Thoracic aorta (tissue), 2 donors: ENCODE measurements at regions not wholly inside any gene's neighbourhood (a gene's known extent, or its start where the extent isn't known, plus 50 kb on each side); places are given as distances from the start of the nearest gene placed in this dataset.

Source experiments
- ATAC-seq: fragments of 150-250 bp; one replicate; pipeline ENCODE4 v1.8.0; 2017; ENCODE audit warnings: low read depth; ENCODE audit not compliant: insufficient number of reproducible peaks, low FRiP score
- DNase-seq: peaks from one replicate; pipeline ENCODE4 v3.0.0-alpha.2; 2020; ENCODE audit warnings: low spot score
- H3K27ac ChIP-seq, 2 donors: fragments of 200-600 bp; sonication (generic); 1 replicate in 1 of 2; 2 replicates in 1 of 2; pipeline ENCODE4 v1.5.1; 2016; ENCODE audit warnings: mild to moderate bottlenecking in 2 of 2, moderate library complexity in 2 of 2
- H3K27me3 ChIP-seq: fragments of 200-600 bp; sonication (generic); replicated peaks from 2 replicates; pipeline ENCODE4 v1.6.0; 2016; ENCODE audit warnings: mild to moderate bottlenecking; ENCODE audit not compliant: insufficient read depth
- H3K36me3 ChIP-seq: fragments of 200-600 bp; sonication (generic); one replicate; pipeline ENCODE4 v1.5.1; 2016
- H3K4me1 ChIP-seq, 2 donors: fragments of 200-600 bp; sonication (generic); 1 replicate in 1 of 2; 2 replicates in 1 of 2; pipeline versions ENCODE4 v1.5.1 to v1.6.0; 2016; ENCODE audit warnings: low read depth in 2 of 2, mild to moderate bottlenecking in 1 of 2; ENCODE audit not compliant: control insufficient read depth in 1 of 2
- H3K4me3 ChIP-seq: fragments of 200-600 bp; sonication (generic); 2 replicates; pipeline ENCODE4 v1.5.1; 2016; ENCODE audit warnings: mild to moderate bottlenecking
- H3K9me3 ChIP-seq: fragments of 200-600 bp; sonication (generic); 2 replicates; pipeline ENCODE4 v1.5.1; 2016
- CTCF ChIP-seq: fragments of 200-600 bp; sonication (generic); IDR thresholded peaks from one replicate; pipeline ENCODE4 v1.5.1; 2019; ENCODE audit warnings: antibody characterized with exemption

DNA sequence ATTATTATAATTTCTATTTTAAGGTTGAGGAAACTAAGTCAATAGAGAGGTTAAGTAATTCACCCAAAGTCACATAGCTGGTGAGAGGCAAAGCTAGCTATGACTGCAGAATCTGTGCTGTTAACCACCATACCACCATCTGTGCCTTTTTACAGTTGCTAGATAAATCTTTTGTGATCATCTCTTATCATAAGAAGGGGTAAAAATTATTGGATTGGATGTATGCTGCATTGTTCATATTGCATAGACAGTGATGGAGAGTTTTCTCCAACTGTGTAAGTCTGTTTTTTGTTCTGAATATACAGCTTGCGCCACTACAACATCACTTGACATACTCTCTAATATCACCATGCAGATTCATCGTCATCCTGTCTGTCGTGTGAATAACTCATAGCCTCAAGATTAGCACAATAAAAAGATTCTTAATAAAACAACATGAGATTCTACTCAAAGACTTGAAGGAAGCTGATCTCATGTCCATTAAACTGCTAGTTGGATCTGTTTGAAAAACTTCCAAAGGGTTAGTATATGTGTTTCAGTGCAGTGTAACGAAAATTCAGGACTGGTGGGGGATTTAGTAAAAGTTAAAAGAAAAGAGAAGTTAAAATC lies 495.9 kb downstream of the SPRY1 start:
- no peak overlapping the region for H3K4me3 ChIP-seq
- ATAC-seq, result no peak
- no peak for TF ChIP-seq CTCF
- H3K36me3 ChIP-seq, result no peaks in the 10 kb centered on the region
- no peaks in the 10 kb centered on the region for H3K27me3 ChIP-seq
- H3K4me1 ChIP-seq, result peaks cover 18 to 26% of the 10 kb centered on the region in 2 donors
- no peak overlapping the region for H3K27ac ChIP-seq
- no peaks in the 10 kb centered on the region for H3K9me3 ChIP-seq
- DNase-seq, result no peak

DNA sequence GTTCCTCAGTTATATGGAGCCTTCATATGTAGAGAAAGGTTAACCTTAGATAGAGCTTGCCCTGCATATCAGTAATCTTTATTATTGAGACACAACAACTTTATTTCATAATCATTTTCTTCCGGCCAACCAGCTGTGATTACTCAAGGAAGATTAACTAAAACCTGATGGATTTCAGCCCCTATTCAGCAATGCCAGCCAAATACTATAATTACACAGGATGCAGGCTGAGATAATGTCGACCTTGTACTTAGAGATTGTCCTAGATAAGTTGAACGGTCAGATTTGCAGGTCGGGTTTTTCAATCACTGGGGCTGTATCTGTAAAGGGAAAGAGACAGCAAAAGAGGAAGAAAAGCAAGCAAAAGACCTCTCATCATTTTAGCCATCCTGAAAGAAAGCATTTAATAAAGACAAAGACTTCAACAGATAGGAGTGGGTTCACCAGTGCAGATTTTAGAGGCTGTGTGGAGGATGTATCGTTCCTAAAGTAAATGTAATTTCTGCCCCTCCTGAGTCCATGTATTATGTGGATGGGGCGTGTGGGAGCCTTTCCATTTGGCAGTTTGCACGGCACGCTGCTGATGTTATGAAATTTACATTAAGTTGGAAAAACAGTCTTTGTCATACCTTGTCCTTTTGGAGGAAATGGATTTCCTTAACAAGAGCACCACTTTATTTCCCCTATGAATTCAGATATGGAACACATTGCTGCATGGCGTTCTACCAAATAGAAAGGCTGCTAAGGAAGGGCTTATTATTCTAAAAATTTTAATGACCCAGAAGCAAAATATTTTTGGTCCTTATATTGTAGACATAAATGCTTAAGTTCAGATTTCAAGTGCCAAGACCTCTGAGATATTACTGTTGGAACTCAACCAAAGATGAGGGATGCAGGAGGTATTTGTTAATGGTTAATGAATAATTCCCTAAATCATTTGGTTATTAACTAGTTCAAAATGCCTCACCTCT lies 496.7 kb downstream of the SPRY1 start:
- DNase-seq (no peak), ATAC-seq (no peak)

DNA sequence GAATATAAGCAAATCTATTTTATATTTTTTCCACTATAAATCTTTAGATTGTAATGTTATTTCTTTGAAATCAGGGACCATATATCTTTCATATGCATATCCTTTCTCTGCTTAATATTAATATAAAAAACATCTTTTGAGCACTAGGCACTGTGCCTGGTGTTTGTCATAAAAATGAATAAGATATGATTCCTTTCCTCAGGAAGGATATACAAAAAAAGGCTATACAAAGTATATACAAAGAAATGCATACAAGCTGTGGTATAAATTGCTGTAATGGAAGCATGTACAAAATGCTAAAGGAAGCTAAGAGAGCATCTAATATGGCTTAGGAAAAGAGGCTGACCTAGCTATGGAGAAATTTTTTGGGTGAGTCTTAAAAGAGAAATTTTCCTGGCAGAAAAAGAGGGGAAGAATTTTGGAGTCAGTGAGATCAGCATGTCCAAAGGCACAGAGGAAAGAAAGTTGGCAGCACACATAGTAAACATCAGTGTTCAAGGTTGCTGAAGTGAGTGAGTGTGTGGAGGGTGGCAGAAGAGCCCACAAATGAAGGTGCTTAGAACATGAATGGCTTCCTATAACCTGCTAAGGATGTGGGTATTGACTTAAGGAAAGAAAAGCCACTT lies 500.0 kb downstream of the SPRY1 start:
- H3K27ac ChIP-seq, result no peak overlapping the region
- no peaks in the 10 kb centered on the region for H3K9me3 ChIP-seq
- no peak for DNase-seq
- ATAC-seq, result no peak
- peaks cover 19 to 23% of the 10 kb centered on the region in 2 donors for H3K4me1 ChIP-seq
- no peaks in the 10 kb centered on the region for H3K36me3 ChIP-seq
- H3K4me3 ChIP-seq, result no peak overlapping the region
- H3K27me3 ChIP-seq, result no peaks in the 10 kb centered on the region
- no peak for TF ChIP-seq CTCF

More for the DNA sequence above, 496.7 kb downstream of the SPRY1 start:
- Histone ChIP-seq H3K36me3 (no peaks in the 10 kb centered on the region), H3K27me3 (no peaks in the 10 kb centered on the region), H3K4me3 (peak overlapping the region; percentile 36), H3K9me3 (no peaks in the 10 kb centered on the region), H3K4me1 (peaks cover 18 to 26% of the 10 kb centered on the region in 2 donors), H3K27ac (no peak overlapping the region)
- no peak for TF ChIP-seq CTCF

GRCh38 chr4:123898946-123899666 lies 502.5 kb downstream of the SPRY1 start:
- no peaks in the 10 kb centered on the region for H3K27me3 ChIP-seq
- peaks cover 10 to 15% of the 10 kb centered on the region in 2 donors for H3K4me1 ChIP-seq
- H3K27ac ChIP-seq, result no peak overlapping the region
- no peak for TF ChIP-seq CTCF
- no peaks in the 10 kb centered on the region for H3K36me3 ChIP-seq
- ATAC-seq (no peak), DNase-seq (no peak)
- H3K4me3 ChIP-seq, result no peak overlapping the region
- no peaks in the 10 kb centered on the region for H3K9me3 ChIP-seq
